ENCODE measurements at regions not wholly inside any gene's neighbourhood (a gene's known extent, or its start where the extent isn't known, plus 50 kb on each side); places are given as distances from the start of the nearest gene placed in this dataset.

GRCh38 chr13:50382511-50382910 is 367.3 kb downstream of the KCNRG start:
- TF ChIP-seq CTCF (IDR thresholded peaks at IDR 0.05; ENCODE audit: insufficient read depth, low read depth, low read length), result no peak
- no peak for TF ChIP-seq EZH2 (IDR thresholded peaks at IDR 0.05; ENCODE audit: insufficient read depth, low read length)

Data from astrocyte (in vitro differentiated cells and primary cell).